HG03175 (cell line): ENCODE measurements at regions not wholly inside any gene's neighbourhood (a gene's known extent, or its start where the extent isn't known, plus 50 kb on each side); places are given as distances from the start of the nearest gene placed in this dataset.

Experiments
- ATAC-seq: cut with Tn5 transposase; IDR thresholded peaks from one replicate; pipeline ENCODE4 v1.9.1; 2021; ENCODE audit warnings: mild to moderate bottlenecking, moderate library complexity; ENCODE audit not compliant: unreplicated experiment

DNA sequence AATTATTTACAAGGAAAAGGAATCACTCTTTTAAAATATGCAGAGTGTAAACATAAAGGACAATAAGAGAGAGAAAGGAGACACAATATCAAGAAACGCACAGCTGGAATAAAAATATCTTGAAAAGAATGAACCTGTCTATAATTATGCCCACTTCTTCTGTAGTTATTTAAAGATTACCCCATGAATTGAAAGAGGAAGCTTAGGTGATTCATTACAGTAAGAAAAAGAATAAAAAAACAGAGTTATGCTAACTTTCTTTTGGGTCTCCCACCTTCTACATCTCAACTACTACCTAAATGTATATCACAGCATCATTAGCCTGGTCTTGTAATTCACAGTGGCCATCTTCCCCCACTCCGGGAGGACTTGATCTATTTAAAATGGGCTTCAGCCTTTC lies 182.1 kb downstream of the MRPL39 start:
- no peak for ATAC-seq

DNA sequence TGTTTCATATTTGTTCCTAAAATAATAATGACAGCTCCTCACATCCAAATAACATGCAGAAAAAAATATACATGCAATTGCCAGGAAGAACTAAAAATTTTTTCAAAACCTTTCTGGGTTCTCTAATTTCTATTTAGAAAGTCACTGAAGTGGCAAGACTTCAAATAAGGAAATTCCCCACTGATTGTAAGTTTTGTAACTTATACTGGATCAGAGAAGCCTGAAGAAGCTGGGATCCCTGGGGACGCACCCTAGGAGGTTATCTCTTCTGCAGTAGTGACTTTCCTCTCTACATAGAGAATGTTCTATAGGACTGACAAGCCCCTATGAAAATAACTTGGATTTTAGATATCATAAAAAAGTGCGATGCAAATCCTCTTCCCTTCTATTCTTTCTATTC lies 182.6 kb downstream of the MRPL39 start:
- no peak for ATAC-seq

GRCh38 chr21:25424048-25424447 lies 183.2 kb downstream of the MRPL39 start:
- no peak for ATAC-seq

- no peak for ATAC-seq
Observed at GRCh38 chr21:25422610-25423608, 184.4 kb downstream of the MRPL39 start.

GRCh38 chr21:25421321-25422028 lies 185.8 kb downstream of the MRPL39 start:
- ATAC-seq, result peak; percentile 74

GRCh38 chr21:25420831-25421230 lies 186.4 kb downstream of the MRPL39 start:
- ATAC-seq, result no peak

DNA sequence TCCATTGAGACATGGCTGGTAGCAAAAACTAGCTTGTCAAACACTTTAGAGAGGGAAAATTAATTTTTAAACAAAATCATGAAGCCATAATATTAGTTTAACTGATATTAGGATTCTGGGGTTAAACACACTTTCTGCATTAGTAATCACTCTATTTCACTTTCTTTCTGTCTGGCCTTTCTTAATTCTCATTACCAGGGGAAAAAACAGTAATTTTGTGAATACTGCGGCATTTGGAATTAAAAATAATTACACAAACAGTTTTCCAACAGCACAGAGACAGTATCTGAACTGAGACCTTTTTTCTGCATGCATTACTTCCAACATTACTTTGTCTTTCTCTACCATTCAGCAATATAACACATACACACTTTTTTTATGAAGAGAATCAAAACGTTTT lies 190.6 kb downstream of the MRPL39 start:
- ATAC-seq, result no peak

DNA sequence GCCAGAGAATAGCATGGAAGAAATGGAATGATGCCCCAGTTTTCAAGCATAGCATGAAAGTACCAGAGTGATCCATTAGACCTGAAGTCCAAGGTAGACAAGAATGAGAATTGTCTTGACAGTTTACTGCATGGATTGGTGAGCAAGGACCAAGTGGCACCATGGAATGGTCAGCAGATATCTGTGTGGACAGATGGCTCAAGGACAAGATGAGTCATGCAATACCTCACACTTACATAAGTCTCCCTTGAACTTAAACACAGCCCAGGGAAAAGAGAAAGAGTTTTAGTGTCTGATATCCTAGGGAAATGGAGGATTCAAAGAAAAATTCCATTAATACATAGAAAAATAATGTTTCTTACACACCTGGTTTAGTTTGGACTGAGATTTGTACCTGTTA lies 195.2 kb downstream of the MRPL39 start:
- no peak for ATAC-seq

DNA sequence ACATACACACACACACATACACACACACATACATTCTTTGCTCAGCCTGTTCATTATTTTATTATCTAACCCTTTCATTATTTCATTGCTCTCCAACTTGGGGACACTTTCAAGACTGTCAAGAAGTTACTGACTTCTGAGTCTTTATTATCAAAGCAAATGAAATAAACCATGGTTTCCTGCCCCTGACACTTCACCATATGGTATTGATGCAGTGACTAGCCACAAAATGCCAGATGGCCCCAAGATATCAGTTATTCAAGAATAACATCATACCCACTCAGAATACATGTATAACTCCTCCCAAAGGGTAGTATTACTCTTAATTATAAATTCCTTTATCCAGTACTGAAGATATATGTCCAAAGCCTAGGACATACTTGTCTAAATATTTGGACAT lies 197.3 kb downstream of the MRPL39 start:
- ATAC-seq, result no peak

DNA sequence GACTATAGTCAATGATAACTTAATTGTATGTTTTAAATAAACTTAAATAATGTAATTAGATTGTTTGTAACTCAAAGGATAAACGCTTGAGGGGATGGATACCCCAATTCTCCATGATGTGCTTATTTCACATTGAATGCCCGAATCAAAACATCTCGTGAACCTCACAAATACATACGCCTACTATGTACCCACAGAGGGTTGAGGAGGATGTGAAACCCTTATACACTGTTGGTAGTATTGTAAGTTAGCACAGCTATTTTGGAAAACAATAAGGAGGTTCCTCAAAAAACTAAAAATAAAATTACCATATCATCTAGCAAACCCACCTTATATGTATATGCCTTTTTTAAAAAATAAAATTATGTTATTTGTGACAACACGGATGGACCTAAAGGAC lies 198.6 kb downstream of the MRPL39 start:
- ATAC-seq, result no peak

DNA sequence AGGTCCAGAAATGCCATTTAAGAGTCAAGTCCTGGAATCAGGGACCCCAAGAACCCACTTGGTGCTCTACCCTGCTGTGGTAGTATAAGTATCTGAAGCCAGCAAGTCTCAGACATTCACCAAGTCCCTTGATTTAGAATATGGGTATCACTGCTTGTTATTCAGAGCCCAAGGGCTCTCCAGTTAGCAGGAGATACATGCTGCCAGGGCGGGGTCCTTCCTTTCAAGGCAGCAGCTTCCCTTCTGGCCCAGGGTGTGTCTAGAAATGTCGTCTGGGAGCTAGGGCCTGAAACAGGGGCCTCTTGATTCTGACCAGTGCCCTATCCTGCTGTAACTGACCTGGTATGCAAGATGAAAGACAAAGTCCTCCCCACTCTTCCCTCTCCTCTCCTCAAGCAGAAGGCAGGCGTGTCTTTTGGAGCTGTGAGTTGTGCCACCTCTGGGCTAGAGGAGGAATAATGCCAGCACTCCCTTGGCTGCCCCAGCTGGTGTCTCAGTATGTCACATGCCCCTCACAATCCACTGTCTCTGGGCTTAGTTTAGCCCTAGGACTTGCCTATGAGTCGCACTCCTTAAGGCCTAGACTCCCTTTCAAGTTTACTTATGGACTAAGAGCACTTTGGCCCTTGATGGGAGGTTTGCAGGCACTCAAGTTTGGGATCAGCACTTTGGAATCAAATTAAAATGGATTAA lies 200.2 kb downstream of the MRPL39 start:
- ATAC-seq, result no peak

DNA sequence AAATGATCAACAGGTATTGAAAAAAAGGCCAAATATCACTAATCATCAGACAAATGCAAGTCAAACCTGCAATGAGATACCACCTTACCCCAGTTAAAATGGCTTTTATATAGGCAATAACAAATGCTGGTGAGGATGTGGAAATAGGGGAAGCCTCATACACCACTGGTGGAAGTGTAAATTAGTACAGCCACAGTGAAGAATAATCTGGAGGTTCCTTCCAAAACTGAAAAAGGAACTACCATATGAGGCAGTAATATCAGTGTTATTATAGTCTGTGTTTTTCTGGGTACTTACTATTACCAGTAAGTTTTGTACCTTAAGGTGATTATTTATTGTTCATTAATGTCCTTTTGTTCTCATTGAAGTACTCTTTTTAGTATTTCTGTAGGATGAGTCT lies 201.3 kb downstream of the MRPL39 start:
- no peak for ATAC-seq

DNA sequence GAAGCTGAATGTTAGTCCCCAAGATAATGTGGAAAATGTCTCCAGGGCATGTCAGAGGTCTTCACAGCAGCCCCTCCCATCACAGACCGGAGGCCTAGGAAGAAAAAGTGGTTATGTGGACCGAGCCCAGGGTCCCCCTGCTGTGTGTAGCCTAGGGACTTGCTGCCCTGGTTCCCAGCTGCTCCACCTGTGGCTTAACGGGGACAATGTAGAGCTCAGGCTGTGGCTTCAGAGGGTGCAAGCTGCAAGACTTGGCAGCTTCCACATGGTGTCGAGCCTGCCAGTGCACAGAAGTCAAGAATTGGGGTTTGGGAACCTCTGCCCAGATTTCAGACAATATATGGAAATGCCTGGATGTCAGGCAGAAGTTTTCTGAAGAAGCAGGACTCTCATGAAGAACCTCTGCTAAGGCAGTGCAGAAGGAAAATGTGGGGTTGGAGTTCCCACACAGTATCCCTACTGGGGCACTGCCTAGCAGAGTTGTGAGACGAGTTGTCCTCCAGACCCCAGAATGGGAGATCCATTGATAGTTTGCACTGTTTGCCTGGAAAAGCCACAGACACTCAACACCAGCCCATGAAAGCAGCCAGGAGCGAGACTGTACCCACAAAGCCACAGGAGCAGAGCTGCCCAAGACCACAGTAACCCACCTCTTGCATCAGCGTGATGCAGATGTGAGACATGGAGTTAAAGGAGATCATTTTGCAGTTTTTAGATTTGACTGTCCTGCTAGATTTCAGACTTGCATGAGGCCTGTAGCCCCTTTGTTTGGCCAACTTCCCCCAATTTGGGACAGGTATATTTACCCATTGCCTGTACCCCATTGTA lies 204.9 kb downstream of the MRPL39 start:
- ATAC-seq, result no peak

GRCh38 chr21:25400427-25400826 lies 206.9 kb downstream of the MRPL39 start:
- ATAC-seq, result no peak

- no peak for ATAC-seq
Observed at GRCh38 chr21:25398630-25399029, 208.7 kb downstream of the MRPL39 start.

GRCh38 chr21:25396135-25396711 lies 211.1 kb downstream of the MRPL39 start:
- ATAC-seq, result peak; percentile 88

- no peak for ATAC-seq
Observed at GRCh38 chr21:25391777-25392176, 215.5 kb downstream of the MRPL39 start.

DNA sequence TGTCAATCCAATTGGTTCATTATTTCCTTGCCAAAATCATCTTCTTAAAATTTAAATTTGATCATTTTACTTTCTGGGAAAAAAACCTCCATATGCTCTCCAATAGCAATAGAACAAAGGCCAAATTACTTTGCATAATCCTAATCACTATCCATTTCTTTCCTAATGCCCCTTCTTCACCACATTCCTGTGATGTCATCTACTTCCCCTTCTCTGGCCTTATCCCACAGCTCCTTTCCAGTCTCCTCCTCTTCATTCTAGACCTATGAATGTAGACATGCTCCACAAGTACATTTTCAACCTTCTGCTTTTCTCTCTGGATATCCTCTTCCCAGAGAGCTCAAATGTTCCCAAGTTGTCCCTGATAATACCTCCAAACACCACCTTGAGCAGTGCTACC lies 216.6 kb downstream of the MRPL39 start:
- ATAC-seq, result no peak

DNA sequence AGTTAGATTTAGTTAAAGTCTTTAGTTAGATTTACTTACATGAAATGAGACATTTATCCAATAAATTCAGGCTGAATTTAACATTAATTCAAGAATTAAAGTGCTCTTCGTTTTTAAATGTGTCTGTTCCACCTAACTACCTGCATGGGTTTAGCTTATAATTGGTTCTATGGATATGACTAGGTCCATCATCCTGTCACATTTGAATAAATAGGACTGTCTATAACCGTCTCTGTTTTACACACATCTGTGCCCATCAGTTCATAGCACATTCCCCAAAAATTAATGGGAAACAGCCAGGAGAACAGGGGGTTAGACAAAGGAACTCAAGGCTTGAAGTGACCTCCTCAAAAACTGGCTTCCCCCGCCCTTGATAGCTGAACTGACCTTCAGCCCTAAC lies 219.6 kb downstream of the MRPL39 start:
- no peak for ATAC-seq

DNA sequence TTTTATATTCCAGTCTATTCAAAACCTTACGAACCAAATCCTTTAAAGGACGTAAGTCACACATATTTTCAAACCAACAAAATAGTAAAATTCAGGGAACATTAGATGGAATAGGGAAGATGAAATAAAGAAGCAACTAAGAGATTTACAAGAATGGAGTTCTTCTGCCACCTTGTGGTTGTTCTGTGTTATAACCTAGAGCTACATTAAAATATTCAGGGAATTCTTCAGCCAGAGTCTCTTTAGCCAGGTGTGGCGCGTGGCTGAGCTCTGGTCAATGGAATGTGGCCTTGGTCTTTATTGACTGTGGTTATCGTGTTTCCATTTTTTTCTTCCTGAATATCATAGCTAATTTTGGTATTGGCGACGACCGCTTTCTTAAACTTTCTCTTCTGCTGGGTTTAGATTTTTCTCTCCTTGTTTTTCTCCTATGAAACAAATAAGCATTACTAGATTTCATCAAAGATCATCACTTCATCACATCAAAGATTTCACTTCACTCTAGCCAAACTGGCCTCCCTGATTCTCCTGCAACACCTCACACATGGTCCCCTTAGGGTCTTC lies 221.3 kb downstream of the MRPL39 start:
- ATAC-seq, result no peak
